Activated CD4-positive, alpha-beta T cell treated with anti-CD3 and anti-CD28 coated beads, Interleukin-2, amount 50 U/mL, for 16 hours (primary cell): ENCODE measurements at regions not wholly inside any gene's neighbourhood (a gene's known extent, or its start where the extent isn't known, plus 50 kb on each side); places are given as distances from the start of the nearest gene placed in this dataset.
"Not testable (repeated sequence)": the region's sequence is repeated elsewhere in the genome, so short reads cannot be mapped to it uniquely, and the experiment has no call there.

ENCODE experiments used
- DNase-seq: peaks from one replicate; pipeline ENCODE4 v3.0.0-alpha.2; 2020

GRCh38 chr2:142310530-142310929 is 179.7 kb upstream of the LRP1B start:
- DNase-seq = no peak

- no peak for DNase-seq
These were observed 177.9 kb upstream of the LRP1B start for GRCh38 chr2:142308744-142309143.

- no peak for DNase-seq
These were observed 176.8 kb upstream of the LRP1B start for GRCh38 chr2:142307616-142308115.

GRCh38 chr2:142307086-142307485 is 176.3 kb upstream of the LRP1B start:
- DNase-seq = no peak

- DNase-seq = no peak
These were observed 175.3 kb upstream of the LRP1B start for GRCh38 chr2:142306131-142306530.

GRCh38 chr2:142300517-142300916 is 169.7 kb upstream of the LRP1B start:
- no peak for DNase-seq

GRCh38 chr2:142299021-142299420 is 168.2 kb upstream of the LRP1B start:
- DNase-seq = no peak

GRCh38 chr2:142294225-142294624 is 163.4 kb upstream of the LRP1B start:
- no peak for DNase-seq

- DNase-seq = no peak
These were observed 161.2 kb upstream of the LRP1B start for GRCh38 chr2:142291969-142292368.

- no peak for DNase-seq
These were observed 160.1 kb upstream of the LRP1B start for GRCh38 chr2:142290931-142291330.

- DNase-seq = no peak
These were observed 155.8 kb upstream of the LRP1B start for GRCh38 chr2:142286618-142287017.

GRCh38 chr2:142285480-142285879 is 154.7 kb upstream of the LRP1B start:
- no peak for DNase-seq

GRCh38 chr2:142284336-142284735 is 153.5 kb upstream of the LRP1B start:
- not testable (repeated sequence) for DNase-seq

- no peak for DNase-seq
These were observed 150.0 kb upstream of the LRP1B start for GRCh38 chr2:142280831-142281230.

GRCh38 chr2:142270990-142271389 is 140.2 kb upstream of the LRP1B start:
- no peak for DNase-seq

- DNase-seq = no peak
These were observed 139.5 kb upstream of the LRP1B start for GRCh38 chr2:142270291-142270690.

- DNase-seq = no peak
These were observed 128.5 kb upstream of the LRP1B start for GRCh38 chr2:142259356-142259755.

- DNase-seq = no peak
These were observed 123.2 kb upstream of the LRP1B start for GRCh38 chr2:142254031-142254430.

GRCh38 chr2:142241016-142241415 is 110.2 kb upstream of the LRP1B start:
- DNase-seq = no peak

- DNase-seq = no peak
These were observed 105.4 kb upstream of the LRP1B start for GRCh38 chr2:142236181-142236580.

- DNase-seq = no peak
These were observed 103.9 kb upstream of the LRP1B start for GRCh38 chr2:142234741-142235140.

- DNase-seq = no peak
These were observed 92.5 kb upstream of the LRP1B start for GRCh38 chr2:142223309-142223708.

- no peak for DNase-seq
These were observed 91.9 kb upstream of the LRP1B start for GRCh38 chr2:142222715-142223114.

- no peak for DNase-seq
These were observed 90.1 kb upstream of the LRP1B start for GRCh38 chr2:142220901-142221300.

- DNase-seq = no peak
These were observed 89.4 kb upstream of the LRP1B start for GRCh38 chr2:142220239-142220638.

GRCh38 chr2:142218471-142218870 is 87.7 kb upstream of the LRP1B start:
- DNase-seq = no peak
